PC-3 (cell line): ENCODE measurements at regions not wholly inside any gene's neighbourhood (a gene's known extent, or its start where the extent isn't known, plus 50 kb on each side); places are given as distances from the start of the nearest gene placed in this dataset.

Source experiments
- ATAC-seq: fragments of 200-7000 bp; cut with Tn5 transposase; 2 replicates; pipeline ENCODE4 v1.9.1; 2020; ENCODE audit warnings: mild to moderate bottlenecking, moderate library complexity
- BruUV-seq: library from RNA; stranded (reverse); fragments of 400-500 nt; replicated peaks from 2 replicates; lab custom pipeline; 2021; lab: Mats Ljungman, UMichigan
- CTCF ChIA-PET: fragments of 300-600 bp; sonication (Branson Sonifier 250); formaldehyde crosslinking; loops from one replicate; lab custom pipeline; 2022; ENCODE audit warnings: antibody characterized with exemption; lab: Charles Lee
- POLR2A ChIA-PET: fragments of 300-600 bp; sonication (Branson Sonifier 250); formaldehyde crosslinking; loops from one replicate; lab custom pipeline; 2022; ENCODE audit warnings: antibody characterized with exemption; ENCODE audit not compliant: unreplicated experiment; lab: Charles Lee
- DNase-seq: peaks from one replicate; pipeline ENCODE4 v3.0.0-alpha.2; 2015
- H2AFZ ChIP-seq: fragments of 300-600 bp; sonication (generic); 2 replicates; pipeline ENCODE4 v1.6.0; 2016; ENCODE audit warnings: antibody characterized with exemption, low read length
- H3F3A ChIP-seq: fragments of 300-600 bp; sonication (generic); one replicate; pipeline ENCODE4 v1.6.0; 2017; ENCODE audit warnings: antibody characterized with exemption, low read length, control low read depth, mild to moderate bottlenecking; ENCODE audit not compliant: unreplicated experiment
- H3K27ac ChIP-seq: fragments of 300-600 bp; sonication (generic); 2 replicates; pipeline ENCODE4 v1.5.1; 2016; ENCODE audit warnings: mild to moderate bottlenecking, low read length
- H3K27me3 ChIP-seq: fragments of 300-600 bp; sonication (generic); 2 replicates; pipeline ENCODE4 v1.6.1; 2016; ENCODE audit warnings: low read length, mixed read lengths
- H3K36me3 ChIP-seq: fragments of 300-600 bp; sonication (generic); 2 replicates; pipeline ENCODE4 v1.6.1; 2016; ENCODE audit warnings: low read depth, mixed run types, low read length, mixed read lengths
- H3K4me1 ChIP-seq: fragments of 300-600 bp; sonication (generic); 2 replicates; pipeline ENCODE4 v1.5.1; 2016; ENCODE audit warnings: low read length; ENCODE audit not compliant: insufficient read depth
- H3K4me2 ChIP-seq: fragments of 300-600 bp; sonication (generic); 2 replicates; pipeline ENCODE4 v1.6.0; 2016; ENCODE audit warnings: low read length
- H3K4me3 ChIP-seq: fragments of 300-600 bp; sonication (generic); 2 replicates; pipeline ENCODE4 v1.5.1; 2016; ENCODE audit warnings: mild to moderate bottlenecking, low read length, mixed read lengths
- H3K79me2 ChIP-seq: fragments of 300-600 bp; sonication (generic); 2 replicates; pipeline ENCODE4 v1.6.1; 2017; ENCODE audit warnings: low read length, mixed read lengths
- H3K9ac ChIP-seq: fragments of 300-600 bp; sonication (generic); 2 replicates; pipeline ENCODE4 v1.6.0; 2016; ENCODE audit warnings: mild to moderate bottlenecking, low read length
- H3K9me2 ChIP-seq: fragments of 300-600 bp; sonication (generic); replicated peaks from 2 replicates; pipeline ENCODE4 v1.6.1; 2016; ENCODE audit warnings: mixed run types, low read length, mixed read lengths
- H3K9me3 ChIP-seq: fragments of 300-600 bp; sonication (generic); 2 replicates; pipeline ENCODE4 v1.6.1; 2016; ENCODE audit warnings: low read length, mixed read lengths
- H4K20me1 ChIP-seq: fragments of 300-600 bp; sonication (generic); 2 replicates; pipeline ENCODE4 v1.6.1; 2016; ENCODE audit warnings: low read length, mixed read lengths
- EZH2 ChIP-seq: fragments of 300-600 bp; sonication (generic); IDR thresholded peaks from one replicate; pipeline ENCODE4 v1.6.1; 2017; ENCODE audit warnings: antibody characterized with exemption, mild to moderate bottlenecking, low read length; ENCODE audit not compliant: unreplicated experiment
- EZH2phosphoT487 ChIP-seq: fragments of 300-600 bp; sonication (generic); IDR thresholded peaks from 2 replicates; pipeline ENCODE4 v1.6.1; 2018; ENCODE audit warnings: mild to moderate bottlenecking, antibody characterized with exemption, low read length, borderline replicate concordance
- intact Hi-C: fragments of 100-400 bp; cut with micrococcal nuclease; formaldehyde crosslinking; loops from 2 replicates; pipeline ENCODE4 v1.9.0; 2023
- TF ChIP-seq, protein P1 (sequence below): fragments of 300-600 bp; sonication (generic); conservative IDR thresholded peaks from 2 replicates; pipeline ENCODE4 v1.5.1; 2017; ENCODE audit warnings: antibody characterized with exemption, low read depth, mild to moderate bottlenecking, low read length

GRCh38 chr22:27463121-27463660 lies 338.4 kb downstream of the MN1 start:
- ATAC-seq (no peak), DNase-seq (no peak)
- no peaks in the 10 kb centered on the region for H3K9me2 ChIP-seq
- H3K9me3 ChIP-seq, result no peaks in the 10 kb centered on the region
- H3K36me3 ChIP-seq, result no peaks in the 10 kb centered on the region
- no peak for TF ChIP-seq EZH2phosphoT487
- TF ChIP-seq EZH2, result no peak
- TF ChIP-seq, protein P1, sequence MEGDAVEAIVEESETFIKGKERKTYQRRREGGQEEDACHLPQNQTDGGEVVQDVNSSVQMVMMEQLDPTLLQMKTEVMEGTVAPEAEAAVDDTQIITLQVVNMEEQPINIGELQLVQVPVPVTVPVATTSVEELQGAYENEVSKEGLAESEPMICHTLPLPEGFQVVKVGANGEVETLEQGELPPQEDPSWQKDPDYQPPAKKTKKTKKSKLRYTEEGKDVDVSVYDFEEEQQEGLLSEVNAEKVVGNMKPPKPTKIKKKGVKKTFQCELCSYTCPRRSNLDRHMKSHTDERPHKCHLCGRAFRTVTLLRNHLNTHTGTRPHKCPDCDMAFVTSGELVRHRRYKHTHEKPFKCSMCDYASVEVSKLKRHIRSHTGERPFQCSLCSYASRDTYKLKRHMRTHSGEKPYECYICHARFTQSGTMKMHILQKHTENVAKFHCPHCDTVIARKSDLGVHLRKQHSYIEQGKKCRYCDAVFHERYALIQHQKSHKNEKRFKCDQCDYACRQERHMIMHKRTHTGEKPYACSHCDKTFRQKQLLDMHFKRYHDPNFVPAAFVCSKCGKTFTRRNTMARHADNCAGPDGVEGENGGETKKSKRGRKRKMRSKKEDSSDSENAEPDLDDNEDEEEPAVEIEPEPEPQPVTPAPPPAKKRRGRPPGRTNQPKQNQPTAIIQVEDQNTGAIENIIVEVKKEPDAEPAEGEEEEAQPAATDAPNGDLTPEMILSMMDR, result no peak
- no peaks in the 10 kb centered on the region for H4K20me1 ChIP-seq
- intact Hi-C loops, result no loop called here
- H3K79me2 ChIP-seq, result no peaks in the 10 kb centered on the region
- no TSS peak for BruUV-seq
- no peak overlapping the region for H3K27ac ChIP-seq
- H3K4me1 ChIP-seq, result peaks cover 13% of the 10 kb centered on the region
- ChIA-PET POLR2A (no interaction called here), CTCF (no interaction called here)
- no peak overlapping the region for H3K4me2 ChIP-seq
- no peaks in the 10 kb centered on the region for H3F3A ChIP-seq
- H2AFZ ChIP-seq, result no peak overlapping the region
- H3K9ac ChIP-seq, result no peak overlapping the region
- no peaks in the 10 kb centered on the region for H3K27me3 ChIP-seq
- no peak overlapping the region for H3K4me3 ChIP-seq

GRCh38 chr22:27466229-27466628 lies 335.3 kb downstream of the MN1 start:
- no peak overlapping the region for H3K4me2 ChIP-seq
- H4K20me1 ChIP-seq, result no peaks in the 10 kb centered on the region
- intact Hi-C loops, result no loop called here
- BruUV-seq, result no TSS peak
- H3K4me1 ChIP-seq, result peaks cover 9% of the 10 kb centered on the region
- no peak overlapping the region for H3K9ac ChIP-seq
- H3K27me3 ChIP-seq, result no peaks in the 10 kb centered on the region
- no peaks in the 10 kb centered on the region for H3K9me2 ChIP-seq
- H3K79me2 ChIP-seq, result no peaks in the 10 kb centered on the region
- no peaks in the 10 kb centered on the region for H3K9me3 ChIP-seq
- no peak overlapping the region for H3K4me3 ChIP-seq
- ATAC-seq, result no peak
- no peaks in the 10 kb centered on the region for H3F3A ChIP-seq
- no peak overlapping the region for H2AFZ ChIP-seq
- TF ChIP-seq EZH2 (no peak), EZH2phosphoT487 (no peak)
- TF ChIP-seq, protein P1, result no peak
- CTCF ChIA-PET, result no interaction called here
- POLR2A ChIA-PET, result no interaction called here
- H3K36me3 ChIP-seq, result no peaks in the 10 kb centered on the region
- no peak overlapping the region for H3K27ac ChIP-seq
- DNase-seq, result no peak

GRCh38 chr22:27466778-27467438 lies 334.6 kb downstream of the MN1 start:
- Histone ChIP-seq H3K9ac (no peak overlapping the region), H3K4me3 (no peak overlapping the region), H3K79me2 (no peaks in the 10 kb centered on the region), H3K4me2 (no peak overlapping the region), H3K9me2 (no peaks in the 10 kb centered on the region), H3K9me3 (no peaks in the 10 kb centered on the region), H3K27ac (no peak overlapping the region), H2AFZ (no peak overlapping the region), H4K20me1 (no peaks in the 10 kb centered on the region), H3K36me3 (no peaks in the 10 kb centered on the region), H3K4me1 (peaks cover 2% of the 10 kb centered on the region), H3F3A (no peaks in the 10 kb centered on the region), H3K27me3 (no peaks in the 10 kb centered on the region)
- ChIA-PET CTCF (no interaction called here), POLR2A (no interaction called here)
- TF ChIP-seq EZH2, result no peak
- TF ChIP-seq, protein P1, result no peak
- TF ChIP-seq EZH2phosphoT487, result no peak
- ATAC-seq, result no peak
- intact Hi-C loops, result no loop called here
- no peak for DNase-seq
- no TSS peak for BruUV-seq
